C4-2B (cell line): ENCODE measurements at regions not wholly inside any gene's neighbourhood (a gene's known extent, or its start where the extent isn't known, plus 50 kb on each side); places are given as distances from the start of the nearest gene placed in this dataset.
"Not testable (repeated sequence)": the region's sequence is repeated elsewhere in the genome, so short reads cannot be mapped to it uniquely, and the experiment has no call there.

Source experiments
- ZFX ChIP-seq: fragments of 450-650 bp; IDR thresholded peaks from 2 replicates; pipeline ENCODE4 v1.6.1; 2017
- TF ChIP-seq, protein P1 (sequence below): fragments of 450-650 bp; conservative IDR thresholded peaks from 2 replicates; pipeline ENCODE4 v1.5.1; 2017; ENCODE audit warnings: mild to moderate bottlenecking

GRCh38 chr1:189915-190314, 261.6 kb downstream of the OR4F29 start:
- TF ChIP-seq, protein P1, sequence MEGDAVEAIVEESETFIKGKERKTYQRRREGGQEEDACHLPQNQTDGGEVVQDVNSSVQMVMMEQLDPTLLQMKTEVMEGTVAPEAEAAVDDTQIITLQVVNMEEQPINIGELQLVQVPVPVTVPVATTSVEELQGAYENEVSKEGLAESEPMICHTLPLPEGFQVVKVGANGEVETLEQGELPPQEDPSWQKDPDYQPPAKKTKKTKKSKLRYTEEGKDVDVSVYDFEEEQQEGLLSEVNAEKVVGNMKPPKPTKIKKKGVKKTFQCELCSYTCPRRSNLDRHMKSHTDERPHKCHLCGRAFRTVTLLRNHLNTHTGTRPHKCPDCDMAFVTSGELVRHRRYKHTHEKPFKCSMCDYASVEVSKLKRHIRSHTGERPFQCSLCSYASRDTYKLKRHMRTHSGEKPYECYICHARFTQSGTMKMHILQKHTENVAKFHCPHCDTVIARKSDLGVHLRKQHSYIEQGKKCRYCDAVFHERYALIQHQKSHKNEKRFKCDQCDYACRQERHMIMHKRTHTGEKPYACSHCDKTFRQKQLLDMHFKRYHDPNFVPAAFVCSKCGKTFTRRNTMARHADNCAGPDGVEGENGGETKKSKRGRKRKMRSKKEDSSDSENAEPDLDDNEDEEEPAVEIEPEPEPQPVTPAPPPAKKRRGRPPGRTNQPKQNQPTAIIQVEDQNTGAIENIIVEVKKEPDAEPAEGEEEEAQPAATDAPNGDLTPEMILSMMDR = not testable (repeated sequence)
- not testable (repeated sequence) for TF ChIP-seq ZFX
